GM19043 (cell line): ENCODE measurements at regions not wholly inside any gene's neighbourhood (a gene's known extent, or its start where the extent isn't known, plus 50 kb on each side); places are given as distances from the start of the nearest gene placed in this dataset.

Experiments
- ATAC-seq: cut with Tn5 transposase; IDR thresholded peaks from one replicate; pipeline ENCODE4 v1.9.1; 2021; ENCODE audit warnings: low read depth; ENCODE audit not compliant: unreplicated experiment

DNA sequence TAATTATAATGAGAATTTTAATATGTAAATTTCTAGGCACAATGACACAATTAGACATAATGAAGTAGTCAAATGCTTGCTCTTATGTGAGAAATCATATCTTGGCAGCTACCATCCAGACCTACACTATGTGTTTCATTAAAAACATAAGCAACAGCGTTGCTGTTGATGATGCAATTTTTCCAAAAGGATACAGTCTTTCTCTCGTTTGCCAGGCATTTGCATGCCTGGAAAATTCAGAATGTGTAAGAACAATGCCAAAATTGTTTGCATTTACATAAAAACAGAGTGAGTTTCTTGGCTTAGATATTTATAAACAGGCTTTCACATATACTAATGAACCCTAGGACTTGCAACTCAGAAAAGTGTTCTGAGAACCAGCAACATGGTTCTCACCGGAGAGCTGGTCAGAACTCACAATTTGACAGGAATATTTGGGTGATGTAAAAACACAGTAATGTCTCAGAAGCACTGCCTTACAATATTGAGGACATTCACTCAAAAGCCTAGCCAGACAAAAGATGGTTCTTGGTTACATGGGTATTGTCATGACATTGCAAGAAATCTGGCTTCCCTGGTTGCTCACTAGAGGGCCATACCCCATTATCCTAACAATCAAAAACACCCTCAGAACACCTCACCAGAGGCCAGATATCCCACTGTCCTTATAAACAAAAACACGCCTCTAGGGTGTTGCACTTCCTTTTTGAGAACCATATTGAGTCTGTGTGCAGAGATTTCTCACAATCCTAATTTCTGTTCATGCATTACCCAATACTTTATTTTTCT, 1029.0 kb upstream of the AGA start:
- no peak for ATAC-seq

GRCh38 chr4:178471994-178472393, 1029.8 kb upstream of the AGA start:
- no peak for ATAC-seq

DNA sequence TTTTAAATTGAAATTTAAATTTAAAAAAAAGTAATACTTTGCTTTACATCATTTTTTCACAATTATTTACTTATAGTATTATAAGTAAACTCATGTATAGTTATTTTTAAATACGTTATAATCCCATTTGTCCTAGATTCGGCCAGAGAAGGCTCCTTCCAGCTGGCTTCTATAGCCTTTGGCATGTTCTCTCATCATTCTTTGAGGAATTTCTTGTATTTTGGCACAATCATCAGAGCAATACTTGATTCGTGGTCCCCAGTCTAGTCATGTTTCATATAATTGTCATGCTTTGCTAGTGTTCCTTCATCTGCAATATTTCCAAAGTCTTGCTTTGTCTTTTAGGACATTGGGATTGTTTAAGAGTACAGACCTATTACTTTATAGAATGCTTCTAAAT, 1037.9 kb upstream of the AGA start:
- no peak for ATAC-seq

DNA sequence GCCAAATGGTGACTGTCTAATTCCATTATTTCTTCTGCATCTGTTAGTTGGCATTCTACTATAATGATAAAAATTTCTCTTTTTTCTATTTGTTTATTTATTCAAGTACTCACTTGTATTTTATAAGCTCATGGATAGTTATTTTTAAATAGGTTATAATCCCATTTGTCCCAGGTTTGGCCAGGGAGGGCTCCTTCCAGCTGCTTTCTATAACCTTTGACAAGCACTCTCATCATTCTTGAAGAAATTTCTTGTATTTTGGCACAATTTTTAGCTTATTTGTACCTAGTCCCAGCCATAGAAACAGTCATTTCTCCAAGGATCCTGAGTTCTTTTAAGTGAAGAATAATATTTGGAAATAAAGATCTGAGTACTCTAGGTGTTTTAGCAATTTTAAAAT, 1038.6 kb upstream of the AGA start:
- no peak for ATAC-seq

DNA sequence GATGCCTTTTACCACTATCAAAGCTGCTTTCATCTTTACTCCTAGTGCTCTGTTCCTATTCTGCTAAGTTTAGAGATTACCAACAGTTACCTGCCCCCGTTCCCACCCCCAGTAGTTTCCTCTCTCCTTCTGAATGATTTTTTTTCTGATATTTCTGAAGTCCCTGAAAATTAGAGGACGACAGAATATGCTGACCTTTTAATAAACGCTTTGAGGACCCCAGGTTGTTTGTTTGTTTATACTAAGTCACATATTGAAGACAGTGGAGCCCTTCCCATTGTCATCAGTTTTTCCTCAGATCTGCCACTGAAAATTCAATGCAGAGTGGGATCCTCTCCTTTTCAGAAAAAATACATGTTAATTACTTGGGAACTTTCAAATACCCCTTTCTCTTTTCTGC, 1039.3 kb upstream of the AGA start:
- ATAC-seq = no peak

GRCh38 chr4:178523038-178523437, 1080.8 kb upstream of the AGA start:
- ATAC-seq = no peak

DNA sequence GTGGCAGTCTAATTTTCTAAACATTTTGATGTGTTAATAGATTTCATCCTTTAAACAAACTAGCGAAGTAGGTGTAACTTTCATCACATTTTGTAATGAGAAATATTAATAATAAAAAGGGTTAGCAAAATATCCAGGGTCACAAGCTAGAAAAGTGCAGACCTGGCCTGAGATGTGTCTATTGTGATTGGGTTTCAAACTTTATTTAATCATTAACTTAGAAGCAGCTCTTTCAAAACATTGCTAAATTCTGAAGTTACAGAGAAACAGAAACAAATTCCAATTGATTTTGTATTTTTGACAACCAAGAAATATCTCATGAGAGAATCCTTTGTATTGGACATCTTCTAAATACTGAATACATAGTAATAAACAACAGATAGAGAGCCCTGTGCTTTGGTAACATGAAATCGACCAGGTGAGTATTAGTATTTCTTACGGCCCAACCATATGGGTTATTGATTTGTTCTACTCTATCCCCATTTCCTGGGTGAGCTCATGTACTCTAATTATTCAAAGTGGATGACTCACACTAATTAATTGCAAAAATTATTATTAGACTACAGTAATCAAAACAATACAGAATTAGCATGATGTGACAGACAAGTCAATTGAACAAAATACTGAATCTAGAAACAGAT, 1093.8 kb upstream of the AGA start:
- no peak for ATAC-seq

DNA sequence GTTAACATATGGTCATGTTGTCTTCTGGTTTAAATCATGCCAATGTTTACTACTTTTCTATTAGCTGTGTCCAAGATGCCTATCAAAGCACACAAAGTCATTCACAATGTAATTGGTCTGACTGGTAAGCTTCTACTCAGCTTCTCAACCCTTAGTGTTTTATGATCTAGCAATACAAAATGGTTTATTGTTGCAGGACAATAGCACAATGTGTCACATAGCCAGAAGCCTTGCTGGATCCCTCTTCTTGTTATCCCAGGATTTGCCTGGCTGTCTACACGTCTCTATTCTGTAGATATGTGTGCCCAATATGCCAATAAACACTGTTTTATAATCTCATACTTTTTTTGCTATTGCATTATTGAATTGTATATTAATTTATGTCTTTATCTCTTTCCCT, 1111.0 kb upstream of the AGA start:
- ATAC-seq = no peak

DNA sequence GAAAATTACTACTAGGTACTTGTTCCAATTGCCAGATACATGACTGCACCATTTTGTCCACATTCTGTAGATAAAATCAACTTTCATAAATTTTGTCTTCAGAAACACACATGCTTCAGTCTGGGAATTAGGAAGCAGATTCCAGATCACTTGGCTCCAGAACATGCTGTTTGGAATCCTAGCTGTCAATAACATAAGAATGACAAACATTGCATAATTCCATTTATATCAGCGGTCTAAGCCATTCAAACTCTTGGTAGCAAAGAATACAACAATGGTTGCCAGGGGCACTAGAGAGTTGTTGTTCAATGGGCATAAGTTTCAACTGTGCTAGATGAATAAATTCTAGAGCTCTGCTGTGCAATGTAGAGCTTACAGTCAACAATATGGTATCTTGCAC, 1112.1 kb upstream of the AGA start:
- ATAC-seq = no peak

DNA sequence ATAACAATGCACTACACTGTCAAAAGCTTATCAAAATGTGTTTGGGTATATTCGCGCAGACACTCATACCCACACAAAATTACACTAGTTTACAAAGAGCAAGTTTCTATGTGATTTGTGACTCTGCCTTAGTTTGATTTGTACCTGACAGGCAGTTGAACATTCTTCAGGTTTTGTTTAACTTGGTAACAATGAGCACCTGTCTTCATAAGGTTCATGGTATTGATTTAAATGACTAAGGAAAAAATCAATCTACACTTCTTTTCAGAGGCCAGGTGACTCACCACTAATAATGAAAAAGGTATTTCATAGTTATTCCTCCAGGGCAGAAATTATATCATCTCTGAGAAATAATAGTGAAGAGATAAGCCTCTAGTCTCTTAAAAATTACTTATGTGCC, 1114.6 kb upstream of the AGA start:
- ATAC-seq = no peak

DNA sequence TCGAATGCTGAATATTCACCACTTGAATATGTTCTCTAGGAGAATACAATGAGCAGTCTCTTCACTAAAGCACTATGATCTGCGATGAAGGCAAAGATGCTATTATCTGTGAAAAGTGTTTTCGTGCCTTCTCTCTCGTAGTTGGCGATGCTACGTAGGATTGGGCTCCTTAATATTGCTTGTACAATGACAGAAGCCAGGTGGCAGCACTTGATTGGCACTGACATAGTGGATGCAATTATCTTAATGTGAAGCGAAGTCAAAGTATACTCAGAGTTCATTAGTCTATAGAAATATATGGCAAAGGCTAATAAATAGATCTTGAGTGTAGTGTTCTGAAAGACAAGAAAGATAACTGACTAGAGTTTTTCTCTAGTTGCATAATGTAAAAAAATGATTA, 1135.7 kb upstream of the AGA start:
- ATAC-seq = no peak

- no peak for ATAC-seq
Observed at GRCh38 chr4:178595500-178596138, 1153.4 kb upstream of the AGA start.

DNA sequence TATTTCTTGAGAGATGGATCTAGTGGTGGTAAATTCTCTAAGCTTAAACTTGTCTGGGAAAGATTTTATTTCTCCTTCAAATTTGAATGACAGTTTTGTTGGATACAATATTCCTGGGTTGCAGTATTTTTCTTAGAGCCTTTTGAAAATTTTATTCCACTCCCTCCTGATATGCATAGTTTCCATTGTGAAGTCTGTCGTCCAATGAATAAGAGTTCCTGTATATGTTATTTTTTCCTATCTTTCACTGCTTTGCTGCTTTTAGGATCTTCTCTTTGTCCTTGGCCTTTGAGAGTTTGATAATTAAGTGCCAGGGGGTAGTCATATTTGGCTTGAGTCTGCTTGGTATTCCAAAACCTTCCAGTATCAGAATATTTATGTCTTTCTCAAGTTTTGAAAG, 1156.4 kb upstream of the AGA start:
- ATAC-seq = no peak

DNA sequence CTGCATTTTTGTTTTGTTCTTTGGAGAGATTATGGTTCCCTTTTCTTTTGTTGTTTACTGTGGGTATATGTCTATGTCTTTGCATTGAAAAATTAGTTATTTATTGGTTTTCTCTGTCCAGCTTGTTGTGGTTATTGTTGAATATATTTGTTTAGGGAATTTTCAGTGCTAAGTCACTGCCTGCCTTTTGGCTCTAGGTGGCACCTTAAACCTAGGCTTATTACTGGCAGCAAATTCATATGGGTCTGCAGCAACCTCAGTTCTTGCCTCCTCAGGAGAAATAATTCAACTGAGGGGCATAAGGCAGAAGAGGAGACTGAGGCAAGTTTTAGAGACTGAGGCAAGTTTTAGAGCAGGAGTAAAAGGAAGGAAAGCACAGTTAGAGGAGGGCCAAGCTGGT, 1157.3 kb upstream of the AGA start:
- no peak for ATAC-seq

DNA sequence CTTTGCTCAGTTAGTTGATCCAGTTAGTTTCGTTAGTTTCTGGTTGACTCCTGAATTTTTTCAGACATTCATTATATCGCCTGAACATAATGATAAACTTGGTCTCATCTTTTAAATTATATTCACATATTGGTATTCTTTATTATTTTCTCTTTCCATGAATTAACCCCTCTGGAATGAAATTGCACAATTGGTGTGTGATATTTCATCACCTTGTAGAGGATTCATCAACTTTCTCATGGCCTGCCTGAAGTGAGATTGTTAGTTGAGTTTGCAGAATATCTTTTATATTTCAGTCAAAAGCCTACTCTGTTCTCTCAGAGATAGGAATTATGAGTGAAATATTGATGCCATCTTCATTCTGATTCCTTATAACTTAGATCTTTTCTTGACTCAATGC, 1160.6 kb upstream of the AGA start:
- no peak for ATAC-seq

- ATAC-seq = no peak
Observed at GRCh38 chr4:178611062-178611461, 1168.8 kb upstream of the AGA start.

GRCh38 chr4:178612733-178613132, 1170.5 kb upstream of the AGA start:
- ATAC-seq = no peak

- no peak for ATAC-seq
Observed at GRCh38 chr4:178632415-178632814, 1190.2 kb upstream of the AGA start.

GRCh38 chr4:178633263-178633662, 1191.0 kb upstream of the AGA start:
- ATAC-seq = no peak

DNA sequence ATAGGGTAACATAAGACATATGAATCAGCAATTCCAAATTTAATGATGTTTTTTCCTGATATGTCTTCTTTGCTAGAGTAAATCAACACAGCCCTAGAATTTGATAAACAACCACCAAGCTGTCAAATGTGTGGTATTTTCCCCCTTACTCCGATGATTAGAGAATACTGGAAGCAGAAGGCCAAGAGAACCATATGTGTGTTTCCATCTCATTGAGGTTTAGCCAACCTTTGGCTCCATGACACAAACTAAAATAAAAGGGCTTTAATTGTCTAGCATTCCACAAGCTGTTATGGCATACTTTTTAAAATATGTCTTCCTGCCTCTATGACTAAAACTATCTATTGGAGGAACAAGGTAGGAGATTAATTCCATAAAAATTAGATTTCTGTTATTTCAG, 1222.4 kb upstream of the AGA start:
- no peak for ATAC-seq

DNA sequence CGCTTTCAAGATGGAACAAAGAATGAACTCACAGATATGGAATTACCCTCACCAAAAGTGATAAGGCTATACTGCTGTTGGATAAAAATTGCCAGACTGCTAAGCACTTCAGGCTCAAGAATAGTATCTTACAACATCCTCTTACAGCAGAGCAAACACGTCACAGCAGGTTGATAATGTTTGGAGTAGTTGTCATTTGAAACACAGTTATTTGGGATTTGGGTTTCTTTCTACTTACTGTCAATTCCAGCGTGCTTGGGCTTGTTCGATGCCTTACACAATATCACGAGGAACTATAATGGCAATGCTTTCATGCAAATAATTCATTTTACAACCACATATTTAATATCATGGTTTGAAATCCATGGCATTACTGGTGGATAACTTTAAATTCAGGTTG, 1223.7 kb upstream of the AGA start:
- no peak for ATAC-seq

DNA sequence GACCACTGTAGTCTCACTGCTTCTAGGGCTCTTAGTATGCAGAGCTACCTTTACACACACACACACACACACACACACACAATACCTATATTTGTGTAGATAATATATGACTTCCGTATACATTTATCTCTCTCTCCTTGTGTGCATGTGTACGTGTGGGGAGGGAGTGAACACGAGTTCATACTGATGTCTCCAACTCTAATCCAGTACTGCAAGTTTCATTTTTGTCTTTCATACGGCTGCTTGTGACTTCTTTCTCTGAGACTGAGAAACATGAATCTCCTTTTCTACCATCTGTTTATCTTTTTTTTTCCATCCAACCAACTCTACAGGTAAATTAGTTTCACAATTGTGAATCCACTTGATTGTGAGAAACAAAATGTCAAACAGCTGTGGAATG, 1229.5 kb upstream of the AGA start:
- no peak for ATAC-seq
